IMR-90 (cell line): ENCODE measurements at regions not wholly inside any gene's neighbourhood (a gene's known extent, or its start where the extent isn't known, plus 50 kb on each side); places are given as distances from the start of the nearest gene placed in this dataset.

Experiments used
- ATAC-seq: fragments of 200-7000 bp; cut with Tn5 transposase; 2 replicates; pipeline ENCODE4 v1.9.1; 2020; ENCODE audit warnings: low read depth, mild to moderate bottlenecking, moderate library complexity
- BruUV-seq: library from RNA; stranded (reverse); fragments of 400-500 nt; replicated peaks from 2 replicates; lab custom pipeline; 2021; lab: Mats Ljungman, UMichigan
- CTCF ChIA-PET: fragments of 300-600 bp; formaldehyde crosslinking; extraction: SDS; loops from one replicate; lab custom pipeline; 2021; ENCODE audit warnings: antibody characterized with exemption; lab: Yijun Ruan, JAX
- POLR2A ChIA-PET: fragments of 300-600 bp; sonication (Branson Sonifier 250); formaldehyde crosslinking; loops from one replicate; lab custom pipeline; 2022; ENCODE audit warnings: antibody characterized with exemption; ENCODE audit not compliant: unreplicated experiment; lab: Charles Lee
- DNase-seq: peaks from one replicate; pipeline ENCODE4 v3.0.0; 2013
- H2AFZ ChIP-seq: replicated peaks from 2 replicates; pipeline ENCODE3; 2013; ENCODE audit warnings: low read length, mild to moderate bottlenecking; ENCODE audit not compliant: poor library complexity
- H2AK5ac ChIP-seq: 2 replicates; pipeline ENCODE4 v1.6.1; 2013; ENCODE audit warnings: low read depth, low read length, inconsistent platforms
- H2AK9ac ChIP-seq: replicated peaks from 2 replicates; pipeline ENCODE3; 2013; ENCODE audit warnings: mild to moderate bottlenecking, low read depth, low read length, moderate library complexity; ENCODE audit not compliant: poor library complexity
- H2BK120ac ChIP-seq: 2 replicates; pipeline ENCODE4 v1.6.1; 2013; ENCODE audit warnings: low read depth, low read length, inconsistent platforms
- H2BK15ac ChIP-seq: 3 replicates; pipeline ENCODE4 v1.6.1; 2013; ENCODE audit warnings: low read depth, low read length, inconsistent platforms
- H2BK20ac ChIP-seq: 2 replicates; pipeline ENCODE4 v1.6.1; 2013; ENCODE audit warnings: low read depth, mild to moderate bottlenecking, inconsistent platforms, low read length, moderate library complexity
- H2BK5ac ChIP-seq: 2 replicates; pipeline ENCODE4 v1.6.1; 2013; ENCODE audit warnings: mild to moderate bottlenecking, low read depth, low read length, inconsistent platforms; ENCODE audit not compliant: poor library complexity, severe bottlenecking
- H3K14ac ChIP-seq: replicated peaks from 2 replicates; pipeline ENCODE4 v1.6.1; 2013; ENCODE audit warnings: low read depth, low read length, inconsistent platforms
- H3K18ac ChIP-seq: 2 replicates; pipeline ENCODE4 v1.6.1; 2013; ENCODE audit warnings: low read depth, low read length, control low read depth
- H3K23ac ChIP-seq: 2 replicates; pipeline ENCODE4 v1.6.1; 2013; ENCODE audit warnings: low read depth, low read length, inconsistent platforms
- H3K27ac ChIP-seq: 2 replicates; pipeline ENCODE4 v1.5.1; 2013; ENCODE audit warnings: mild to moderate bottlenecking, control low read depth, low read length; ENCODE audit not compliant: insufficient read depth
- H3K27me3 ChIP-seq: 2 replicates; pipeline ENCODE4 v1.6.1; 2013; ENCODE audit warnings: low read length; ENCODE audit not compliant: control insufficient read depth, insufficient read depth
- H3K36me3 ChIP-seq: 2 replicates; pipeline ENCODE4 v1.6.1; 2013; ENCODE audit warnings: low read length, mixed read lengths; ENCODE audit not compliant: control insufficient read depth, insufficient read depth
- H3K4ac ChIP-seq: 2 replicates; pipeline ENCODE4 v1.6.1; 2013; ENCODE audit warnings: low read depth, low read length, inconsistent platforms
- H3K4me1 ChIP-seq: 2 replicates; pipeline ENCODE4 v1.6.1; 2013; ENCODE audit warnings: low read length, mixed read lengths; ENCODE audit not compliant: control insufficient read depth, insufficient read depth
- H3K4me2 ChIP-seq: 2 replicates; pipeline ENCODE4 v1.6.1; 2013; ENCODE audit warnings: low read depth, mild to moderate bottlenecking, control low read depth, low read length, moderate library complexity
- H3K4me3 ChIP-seq: 2 replicates; pipeline ENCODE4 v1.5.1; 2013; ENCODE audit warnings: low read depth, mild to moderate bottlenecking, control low read depth, low read length, moderate library complexity; ENCODE audit not compliant: insufficient read depth
- H3K56ac ChIP-seq: 2 replicates; pipeline ENCODE4 v1.6.1; 2013; ENCODE audit warnings: low read length, inconsistent platforms; ENCODE audit not compliant: insufficient read depth; ENCODE audit errors: extremely low read depth
- H3K79me1 ChIP-seq, 2 experiments: 2 replicates each; pipeline ENCODE4 v1.6.1; 2013; ENCODE audit warnings: low read length in 2 of 2, inconsistent platforms in 1 of 2, low read depth in 1 of 2
- H3K9ac ChIP-seq: 2 replicates; pipeline ENCODE4 v1.6.1; 2013; ENCODE audit warnings: low read depth, low read length, control low read depth
- H3K9me1 ChIP-seq: 2 replicates; pipeline ENCODE4 v1.6.1; 2013; ENCODE audit warnings: low read length, inconsistent platforms; ENCODE audit not compliant: insufficient read depth
- H3K9me3 ChIP-seq: 2 replicates; pipeline ENCODE4 v1.6.1; 2013; ENCODE audit warnings: low read length; ENCODE audit not compliant: control insufficient read depth, insufficient read depth
- H4K20me1 ChIP-seq: 2 replicates; pipeline ENCODE4 v1.6.1; 2013; ENCODE audit warnings: low read length, inconsistent platforms; ENCODE audit not compliant: insufficient read depth
- H4K5ac ChIP-seq: 2 replicates; pipeline ENCODE4 v1.6.1; 2013; ENCODE audit warnings: mild to moderate bottlenecking, low read depth, low read length, control low read depth
- H4K8ac ChIP-seq, 2 experiments: 2 replicates each; pipeline ENCODE4 v1.6.1; 2013; ENCODE audit warnings: low read depth in 2 of 2, low read length in 2 of 2, control low read depth in 1 of 2, inconsistent platforms in 1 of 2
- H4K91ac ChIP-seq: 2 replicates; pipeline ENCODE4 v1.6.1; 2013; ENCODE audit warnings: low read depth, low read length, inconsistent platforms; ENCODE audit not compliant: insufficient read depth
- BHLHE40 ChIP-seq: fragments of 150-350 bp; IDR thresholded peaks from 2 replicates; pipeline ENCODE4 v1.6.1; 2016; ENCODE audit warnings: mild to moderate bottlenecking, low read depth, low read length
- CEBPB ChIP-seq: IDR thresholded peaks from 2 replicates; pipeline ENCODE4 v1.6.1; 2012; ENCODE audit warnings: low read depth, low read length, improper control_type of control experiment
- CHD1 ChIP-seq: IDR thresholded peaks from 2 replicates; pipeline ENCODE4 v1.6.1; 2012; ENCODE audit warnings: low read depth, low read length, improper control_type of control experiment
- CTCF ChIP-seq: conservative IDR thresholded peaks from 2 replicates; pipeline ENCODE4 v1.5.1; 2012; ENCODE audit warnings: mild to moderate bottlenecking, low read depth, low read length, improper control_type of control experiment
- ELK1 ChIP-seq: fragments of 150-350 bp; IDR thresholded peaks from 2 replicates; pipeline ENCODE4 v1.6.1; 2016; ENCODE audit warnings: low read depth, mild to moderate bottlenecking, low read length, moderate library complexity, borderline replicate concordance
- FOS ChIP-seq: fragments of 150-350 bp; IDR thresholded peaks from 2 replicates; pipeline ENCODE4 v1.6.1; 2016; ENCODE audit warnings: low read depth, low read length
- MAFK ChIP-seq: IDR thresholded peaks from 2 replicates; pipeline ENCODE4 v1.6.1; 2012; ENCODE audit warnings: low read depth, low read length, improper control_type of control experiment
- MAZ ChIP-seq: IDR thresholded peaks from 2 replicates; pipeline ENCODE4 v1.6.1; 2012; ENCODE audit warnings: low read depth, mild to moderate bottlenecking, low read length, improper control_type of control experiment, moderate library complexity, borderline replicate concordance
- MXI1 ChIP-seq: IDR thresholded peaks from 2 replicates; pipeline ENCODE4 v1.6.1; 2012; ENCODE audit warnings: low read depth, mild to moderate bottlenecking, low read length, moderate library complexity, borderline replicate concordance
- NFE2L2 ChIP-seq: fragments of 150-350 bp; IDR thresholded peaks from 2 replicates; pipeline ENCODE4 v1.6.1; 2016; ENCODE audit warnings: low read depth, mild to moderate bottlenecking, low read length
- POLR2A ChIP-seq: IDR thresholded peaks from 2 replicates; pipeline ENCODE4 v1.6.1; 2012; ENCODE audit warnings: mild to moderate bottlenecking, low read depth, low read length
- RAD21 ChIP-seq: IDR thresholded peaks from 2 replicates; pipeline ENCODE4 v1.6.1; 2012; ENCODE audit warnings: low read length, improper control_type of control experiment
- RCOR1 ChIP-seq: IDR thresholded peaks from 2 replicates; pipeline ENCODE4 v1.6.1; 2012; ENCODE audit warnings: mild to moderate bottlenecking, low read length, improper control_type of control experiment; ENCODE audit not compliant: insufficient replicate concordance
- RFX5 ChIP-seq: IDR thresholded peaks from 2 replicates; pipeline ENCODE4 v1.8.0; 2012; ENCODE audit warnings: low read depth, mild to moderate bottlenecking, low read length, moderate library complexity
- SMC3 ChIP-seq: fragments of 150-350 bp; IDR thresholded peaks from 2 replicates; pipeline ENCODE4 v1.6.1; 2016; ENCODE audit warnings: low read depth, mild to moderate bottlenecking, antibody characterized with exemption, low read length, moderate library complexity
- USF2 ChIP-seq: fragments of 150-350 bp; IDR thresholded peaks from 2 replicates; pipeline ENCODE4 v1.6.1; 2017; ENCODE audit warnings: mild to moderate bottlenecking, antibody characterized with exemption, low read length, low read depth
- WGBS, 2 experiments: methylation state at CpG; one replicate each; pipeline versions ENCODE4 v1.1.5 to v1.1.7; 2013; ENCODE audit warnings: missing lambda C conversion rate in 2 of 2; ENCODE audit not compliant: insufficient read length in 1 of 2; ENCODE audit errors: extremely low coverage in 2 of 2; 5-methylcytosine and 5-hydroxymethylcytosine counted together
- dilution Hi-C: fragments of 300-500 bp; cut with HindIII; formaldehyde crosslinking; loops from one replicate; pipeline ENCODE4 v1.14.3; 2018; ENCODE audit warnings: low sequenced_read_pairs; ENCODE audit not compliant: unreplicated experiment
- in situ Hi-C: fragments of 300-500 bp; cut with MboI; formaldehyde crosslinking; loops from 3 replicates; pipeline ENCODE4 v1.14.3; 2019; ENCODE audit warnings: low sequenced_read_pairs, inconsistent platforms, mixed read lengths
- intact Hi-C: fragments of 100-400 bp; cut with micrococcal nuclease; formaldehyde crosslinking; loops from 2 replicates; pipeline ENCODE4 v1.10.0; 2022

DNA sequence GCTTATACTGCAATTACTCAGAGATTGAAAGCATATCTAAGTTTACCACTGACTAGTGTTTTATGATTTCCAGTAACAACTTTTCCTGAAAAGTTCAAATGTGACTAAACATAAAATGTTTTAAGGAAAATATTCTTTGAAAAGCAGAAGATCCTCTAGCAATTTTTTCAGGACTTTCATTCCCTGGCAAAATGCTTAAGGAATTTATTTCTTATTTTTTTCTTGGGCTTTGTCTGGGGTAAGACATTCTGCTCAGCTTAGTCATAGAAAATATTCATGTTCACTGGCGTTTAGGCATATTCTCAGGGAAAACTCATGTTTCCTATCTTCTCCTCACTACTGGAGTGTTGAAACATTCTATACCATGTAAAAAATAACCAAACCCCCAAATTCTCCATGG lies 235.3 kb upstream of the CEP162 start:
- no peak overlapping the region for H2BK5ac ChIP-seq
- H3K79me1 ChIP-seq = no peaks in the 10 kb centered on the region
- H2AK9ac ChIP-seq = no peak overlapping the region
- no peaks in the 10 kb centered on the region for H3K9me3 ChIP-seq
- TF ChIP-seq CHD1 (no peak), NFE2L2 (no peak), SMC3 (no peak), BHLHE40 (no peak), ELK1 (no peak), USF2 (no peak), POLR2A (no peak), CEBPB (no peak), RCOR1 (no peak), MAZ (no peak), RAD21 (no peak), CTCF (no peak), MXI1 (no peak), FOS (no peak), RFX5 (no peak), MAFK (no peak)
- no peak overlapping the region for H3K23ac ChIP-seq
- no peak overlapping the region for H4K5ac ChIP-seq
- intact Hi-C loops = no loop called here
- no peak overlapping the region for H3K18ac ChIP-seq
- whole genome bisulfite sequencing, 2 experiments = no CpG with 5 or more reads among the region's 1 CpG
- no peak for ATAC-seq
- ChIA-PET POLR2A (no interaction called here), CTCF (interaction anchor here (1.0 kb wide), 1 partner anchor 17 kb away, joined by 3 read pairs; no protein-coding TSS in a partner anchor)
- peak; percentile 17 for DNase-seq
- H2AFZ ChIP-seq = no peak overlapping the region
- H3K27me3 ChIP-seq = no peaks in the 10 kb centered on the region; the same call in 1 of the 2 replicates
- no peaks in the 10 kb centered on the region for H4K20me1 ChIP-seq
- dilution Hi-C loops = no loop called here
- no peak overlapping the region for H3K27ac ChIP-seq
- no peak overlapping the region for H2BK20ac ChIP-seq
- no peak overlapping the region for H3K9ac ChIP-seq
- H2BK15ac ChIP-seq = no peak overlapping the region
- H4K91ac ChIP-seq = no peak overlapping the region
- no peaks in the 10 kb centered on the region for H3K36me3 ChIP-seq
- no peak overlapping the region for H3K4ac ChIP-seq
- no peak overlapping the region for H2AK5ac ChIP-seq
- H4K8ac ChIP-seq = no peak overlapping the region
- no TSS peak for BruUV-seq
- no peaks in the 10 kb centered on the region; the same call in 1 of the 2 replicates for H3K9me1 ChIP-seq
- H3K4me3 ChIP-seq = no peak overlapping the region
- in situ Hi-C loops = no loop called here
- no peak overlapping the region for H2BK120ac ChIP-seq
- no peak overlapping the region for H3K56ac ChIP-seq
- H3K14ac ChIP-seq = no peak overlapping the region
- no peak overlapping the region for H3K4me2 ChIP-seq
- H3K4me1 ChIP-seq = no peaks in the 10 kb centered on the region
